ENCODE measurements at regions not wholly inside any gene's neighbourhood (a gene's known extent, or its start where the extent isn't known, plus 50 kb on each side); places are given as distances from the start of the nearest gene placed in this dataset.

- no peak for DNase-seq (ENCODE audit: low read depth)
Observed at GRCh38 chr2:37544591-37545031, 126.8 kb downstream of the CDC42EP3 start.

DNA sequence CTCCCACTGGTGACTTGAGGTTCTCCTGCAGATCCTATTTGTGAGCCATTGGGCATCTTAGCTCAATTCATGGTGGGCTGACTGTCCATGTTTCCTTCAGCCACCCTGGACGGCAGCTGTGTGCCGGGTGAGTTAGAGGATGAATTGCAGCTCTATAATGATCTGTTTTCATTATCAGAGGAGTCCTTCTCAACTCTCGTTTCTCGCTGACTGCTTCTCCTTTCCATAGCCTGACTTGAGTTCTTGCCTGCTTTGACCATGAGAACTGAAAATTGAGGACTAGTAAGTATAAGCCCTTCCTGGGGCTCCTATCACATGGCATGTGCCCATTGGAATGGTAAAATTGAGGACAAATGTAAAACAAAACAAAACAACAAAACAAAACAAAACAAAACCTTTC lies 121.8 kb downstream of the CDC42EP3 start:
- DNase-seq (ENCODE audit: low read depth): no peak

DNA sequence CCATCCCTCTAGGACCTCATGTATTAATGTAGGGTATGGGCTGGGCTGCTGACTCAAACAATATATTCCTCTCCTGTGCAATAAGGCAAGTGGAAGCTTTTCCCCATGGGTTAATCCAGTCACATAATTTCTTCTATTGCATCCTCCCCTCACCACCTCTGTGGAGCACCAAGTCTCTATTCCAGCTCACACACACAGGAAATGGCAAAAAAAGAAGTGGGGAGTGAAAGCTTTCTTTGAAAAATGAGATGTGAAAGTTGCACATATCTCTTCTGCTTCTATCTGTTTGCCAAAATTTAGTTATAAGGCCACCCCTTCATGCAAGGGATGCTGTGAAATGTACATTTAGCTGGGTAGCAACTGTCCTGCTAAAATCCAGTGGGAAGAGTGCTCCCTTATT lies 121.3 kb downstream of the CDC42EP3 start:
- DNase-seq (ENCODE audit: low read depth): no peak

DNA sequence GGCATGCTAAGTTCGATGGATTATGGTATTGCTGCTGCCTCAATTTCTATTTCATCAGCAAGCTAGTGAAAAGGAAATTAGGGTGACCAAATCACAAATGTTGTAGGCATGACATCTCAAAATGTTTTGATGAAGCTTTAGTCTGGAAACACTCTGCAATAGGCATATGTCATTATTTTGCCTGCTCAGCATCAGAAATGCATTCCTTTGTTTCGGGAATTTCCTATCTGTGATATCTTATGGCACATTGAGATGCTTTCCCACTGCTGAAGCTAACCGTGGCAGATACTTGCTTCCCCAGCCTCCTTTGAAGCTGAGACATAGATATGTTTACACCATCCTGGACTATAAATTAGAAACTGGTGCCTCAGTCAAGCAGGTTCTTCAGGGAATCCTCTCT lies 119.7 kb downstream of the CDC42EP3 start:
- no peak for DNase-seq (ENCODE audit: low read depth)

DNA sequence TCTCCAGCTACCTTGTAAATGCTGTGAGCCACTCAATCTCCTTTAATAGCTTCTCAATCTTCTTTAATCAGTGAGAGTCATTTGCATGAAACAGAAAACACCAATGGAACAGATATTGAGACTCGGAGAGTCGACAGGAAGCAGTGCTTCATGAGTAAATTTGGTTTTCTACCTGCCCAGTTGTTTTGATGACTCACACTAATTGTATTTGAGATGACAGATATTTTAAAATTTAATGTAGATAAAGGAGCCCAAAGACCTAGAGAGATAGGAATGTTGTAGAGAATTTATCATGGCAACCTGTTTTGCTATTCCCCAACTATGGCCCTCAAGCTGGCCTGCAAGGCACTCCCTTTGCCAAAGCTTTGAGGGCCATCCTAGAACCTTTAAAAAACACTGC lies 119.1 kb downstream of the CDC42EP3 start:
- DNase-seq (ENCODE audit: low read depth): no peak

- DNase-seq (ENCODE audit: low read depth): no peak
Observed at GRCh38 chr2:37553411-37554154, 117.9 kb downstream of the CDC42EP3 start.

DNA sequence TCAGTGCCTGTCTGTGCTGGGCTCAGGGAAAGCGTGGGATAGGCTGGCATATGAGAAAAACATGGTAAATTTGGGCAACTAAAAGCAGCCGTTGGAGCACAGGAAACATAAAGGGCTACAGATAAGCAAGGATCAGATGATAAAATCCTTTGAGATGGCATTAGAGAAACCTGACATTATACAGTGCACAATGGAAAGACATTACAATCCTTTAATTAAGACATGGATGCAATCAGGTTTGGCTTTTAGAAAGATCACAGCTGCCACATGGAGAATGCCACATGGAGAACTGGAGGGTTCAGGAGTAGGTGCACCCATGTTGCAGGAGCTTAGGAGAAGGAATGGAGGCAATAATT lies 117.3 kb downstream of the CDC42EP3 start:
- DNase-seq (ENCODE audit: low read depth): no peak

GRCh38 chr2:37554687-37555086 lies 116.8 kb downstream of the CDC42EP3 start:
- no peak for DNase-seq (ENCODE audit: low read depth)

DNA sequence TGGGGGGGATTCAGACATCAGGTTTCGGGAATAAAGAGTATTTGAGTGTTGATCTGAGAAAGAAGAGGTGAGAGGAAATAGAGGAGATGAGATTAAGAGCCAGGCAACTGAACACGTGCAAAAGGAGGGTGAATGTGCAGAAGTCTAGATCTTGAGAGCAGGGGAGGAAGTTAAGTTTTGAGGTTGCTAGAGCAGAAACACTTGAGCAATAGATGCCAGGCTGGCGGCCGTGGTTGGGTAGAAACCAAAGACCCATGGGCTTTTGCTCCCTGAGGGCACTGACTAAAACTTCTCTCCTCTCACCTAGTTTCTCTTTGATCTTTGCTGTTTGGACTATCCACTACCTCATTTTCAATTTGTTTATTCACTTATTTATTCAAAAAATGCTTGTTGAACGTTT lies 116.0 kb downstream of the CDC42EP3 start:
- DNase-seq (ENCODE audit: low read depth): no peak

DNA sequence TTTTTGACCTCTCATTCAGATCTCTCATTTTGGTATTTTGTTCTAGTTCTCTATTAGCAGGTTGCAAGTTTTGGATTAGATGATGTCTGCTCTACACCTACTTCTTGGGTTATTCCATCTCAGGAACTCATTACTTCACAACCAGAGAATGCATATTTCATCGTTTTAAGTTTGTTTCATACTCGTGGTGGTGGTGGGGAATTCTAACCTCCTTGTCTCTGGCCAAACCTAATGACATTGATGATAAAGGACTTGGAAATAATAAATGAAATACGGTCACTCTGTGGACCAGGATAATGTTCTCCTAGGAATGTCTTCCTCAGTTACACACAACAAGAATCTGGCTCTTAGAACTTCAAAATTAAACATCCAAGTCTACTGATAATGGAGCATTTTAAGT lies 115.2 kb downstream of the CDC42EP3 start:
- DNase-seq (ENCODE audit: low read depth): no peak

GRCh38 chr2:37558623-37559022 lies 112.8 kb downstream of the CDC42EP3 start:
- DNase-seq (ENCODE audit: low read depth): no peak

GRCh38 chr2:37560241-37560848 lies 111.1 kb downstream of the CDC42EP3 start:
- DNase-seq (ENCODE audit: low read depth): no peak

- DNase-seq (ENCODE audit: low read depth): no peak
Observed at GRCh38 chr2:37560863-37561614, 110.4 kb downstream of the CDC42EP3 start.

DNA sequence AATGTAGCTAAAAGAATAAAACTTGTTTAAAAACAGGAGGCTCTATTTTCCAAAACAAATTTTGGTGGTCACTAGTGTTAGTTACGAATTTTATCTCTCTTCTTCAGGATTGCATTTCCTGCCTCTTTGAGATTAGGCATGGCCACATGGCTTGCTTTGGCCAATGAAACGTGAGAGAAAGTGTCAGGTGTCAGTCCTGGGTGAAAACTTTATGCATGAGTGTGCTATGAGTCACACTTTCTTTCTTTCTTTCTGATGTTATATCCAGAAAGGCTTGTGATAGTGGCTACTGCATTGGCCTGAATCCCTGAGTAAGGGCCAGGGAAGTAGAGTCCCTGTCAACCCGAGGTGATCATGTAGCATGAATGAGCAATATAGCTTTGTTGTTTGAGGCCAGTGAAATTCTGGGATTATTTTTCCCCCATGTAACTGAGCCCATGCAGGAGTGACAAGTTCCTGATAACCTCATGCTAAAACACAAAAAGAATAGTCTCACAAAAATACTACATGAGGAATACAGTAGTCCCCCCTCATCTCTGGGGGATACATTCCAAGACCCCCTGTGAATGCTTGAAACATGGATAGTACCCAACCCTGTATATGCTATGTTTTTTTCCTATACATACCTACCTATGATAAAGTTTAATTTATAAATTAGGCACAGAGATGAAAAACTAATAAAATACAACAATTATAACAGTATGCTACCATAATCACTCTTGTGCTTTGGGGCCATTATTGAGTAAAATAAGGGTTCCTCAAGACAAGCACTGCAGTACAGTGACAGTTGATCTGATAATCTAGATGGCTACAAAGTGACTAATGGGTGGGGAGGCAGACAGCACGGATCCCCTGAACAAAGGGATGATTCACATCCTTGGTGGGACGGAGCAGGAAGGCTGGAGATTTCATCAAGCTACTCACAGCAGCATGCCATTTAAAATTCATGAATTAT lies 109.5 kb downstream of the CDC42EP3 start:
- DNase-seq (ENCODE audit: low read depth): peak; percentile 95

GRCh38 chr2:37563375-37564015 lies 107.9 kb downstream of the CDC42EP3 start:
- no peak for DNase-seq (ENCODE audit: low read depth)

DNA sequence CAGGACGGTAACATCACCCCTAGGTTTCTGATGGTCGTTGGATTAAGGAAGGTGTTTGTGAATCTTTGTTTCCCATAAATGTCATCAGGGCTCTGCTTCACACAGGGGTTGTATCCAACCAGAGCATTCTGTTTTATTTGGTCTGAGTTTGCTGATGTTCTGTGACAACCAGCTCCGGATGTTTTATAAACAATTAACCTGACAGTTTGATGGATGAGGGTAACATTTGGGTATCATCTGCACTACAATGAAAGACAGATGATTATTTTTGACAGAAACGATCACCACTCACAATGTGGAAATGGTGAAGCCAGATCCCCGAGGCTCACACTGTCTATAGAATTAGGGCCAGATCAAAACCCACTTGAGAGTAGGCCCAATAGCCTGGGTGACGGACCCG lies 107.1 kb downstream of the CDC42EP3 start:
- DNase-seq (ENCODE audit: low read depth): no peak

DNA sequence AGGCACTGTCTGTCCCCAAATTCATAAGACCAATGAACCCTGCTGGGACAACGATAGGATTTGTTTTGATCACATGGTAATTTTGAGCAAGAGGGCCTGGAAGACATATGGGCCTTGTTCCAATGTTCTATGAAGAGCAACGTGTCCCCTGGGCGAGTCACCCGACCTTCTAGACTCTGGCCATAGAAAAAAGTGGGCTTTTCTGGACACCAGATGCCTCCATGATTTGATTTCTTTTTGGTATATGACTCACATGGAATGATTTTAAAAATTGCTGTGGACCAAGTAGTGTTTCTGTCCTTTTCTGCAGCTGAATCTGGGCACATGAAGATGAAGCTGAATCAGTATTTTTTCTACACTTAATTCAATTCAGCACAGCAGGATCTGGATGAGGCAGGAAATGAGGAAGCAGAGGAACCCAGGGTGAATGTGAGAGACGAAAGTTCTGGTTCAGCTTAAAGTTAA lies 104.9 kb downstream of the CDC42EP3 start:
- DNase-seq (ENCODE audit: low read depth): no peak

DNA sequence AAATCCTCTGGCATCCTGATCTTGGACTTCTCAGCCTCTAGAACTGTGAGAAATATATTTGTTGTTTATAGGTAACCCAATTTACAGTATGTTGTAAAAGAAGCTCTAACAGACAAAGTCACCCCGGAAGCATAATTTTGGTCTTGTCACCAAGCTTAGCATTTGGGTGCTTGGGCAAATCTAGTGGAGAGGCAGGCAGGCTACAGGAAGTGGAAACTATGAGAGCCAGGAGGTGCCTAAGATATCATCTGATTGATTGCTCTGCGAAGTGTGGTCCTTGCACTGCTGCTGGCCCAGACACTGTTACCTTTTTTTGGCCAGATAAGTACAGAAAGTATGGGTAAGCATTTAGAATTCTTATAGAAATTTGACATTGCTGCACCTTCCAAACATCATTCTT lies 102.9 kb downstream of the CDC42EP3 start:
- no peak for DNase-seq (ENCODE audit: low read depth)

- DNase-seq (ENCODE audit: low read depth): no peak
Observed at GRCh38 chr2:37569131-37569823, 102.2 kb downstream of the CDC42EP3 start.

DNA sequence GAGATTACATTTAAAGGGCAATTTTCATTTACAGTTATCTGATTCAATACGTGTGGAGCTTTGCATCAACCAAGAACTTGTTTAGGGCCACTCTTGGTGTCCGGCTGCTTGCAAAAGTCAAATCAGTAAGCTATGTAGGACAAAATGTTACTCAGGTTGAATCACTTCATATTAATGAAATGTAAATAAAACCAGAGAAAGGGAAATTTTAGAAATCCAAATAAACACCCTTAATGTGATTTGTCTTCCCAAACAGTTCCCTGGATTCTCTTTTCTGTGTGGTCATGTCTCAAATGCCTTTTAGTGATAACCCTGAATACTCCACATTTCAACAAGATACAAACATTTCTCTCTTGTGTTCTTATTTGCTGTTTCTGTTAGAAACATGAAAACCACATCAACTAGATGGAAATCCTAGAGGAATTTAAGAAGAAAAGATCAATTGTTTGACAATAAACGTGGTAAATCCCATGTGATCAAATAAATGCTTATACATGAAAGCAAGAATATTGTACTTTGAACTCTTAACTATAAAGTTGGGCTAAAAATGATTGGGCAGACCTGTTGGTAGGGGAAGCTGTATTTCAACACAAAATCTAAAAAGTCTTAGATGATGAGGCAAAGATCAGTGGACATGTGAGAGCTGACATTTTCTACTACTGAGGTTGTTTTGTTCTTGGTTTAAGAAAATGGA lies 101.3 kb downstream of the CDC42EP3 start:
- peak; percentile 46 for DNase-seq (ENCODE audit: low read depth)

Measured in Daoy (cell line).